ENCODE measurements at regions not wholly inside any gene's neighbourhood (a gene's known extent, or its start where the extent isn't known, plus 50 kb on each side); places are given as distances from the start of the nearest gene placed in this dataset.

DNA sequence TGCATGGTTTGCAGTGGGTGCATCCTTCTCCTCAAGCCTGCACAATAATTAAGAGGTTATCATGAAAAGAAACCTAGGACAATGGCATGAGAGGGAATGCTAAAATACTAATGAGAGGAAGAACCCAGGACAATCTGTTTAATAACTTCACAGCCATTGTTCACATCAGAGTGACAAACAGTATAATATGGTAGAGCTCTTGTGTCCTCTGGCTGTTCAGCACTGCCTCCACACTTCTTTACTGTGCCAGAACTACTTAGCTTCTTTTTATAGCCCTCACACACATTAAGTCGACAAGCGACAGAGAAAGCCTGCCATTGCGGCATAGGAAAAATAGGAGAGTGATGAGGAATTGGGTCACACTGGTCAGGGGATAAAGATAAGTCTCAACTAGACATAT, 65.0 kb upstream of the MEIS2 start:
- TF ChIP-seq CTCF (IDR thresholded peaks at IDR 0.05) (no peak), POLR2A (IDR thresholded peaks at IDR 0.05) (no peak)
